CD8-positive, alpha-beta memory T cell (primary cell): ENCODE measurements at regions not wholly inside any gene's neighbourhood (a gene's known extent, or its start where the extent isn't known, plus 50 kb on each side); places are given as distances from the start of the nearest gene placed in this dataset.

Experiments used
- CTCF ChIA-PET: fragments of 350-600 bp; sonication (Branson Sonifier 250); formaldehyde crosslinking; loops from one replicate; lab custom pipeline; 2021; ENCODE audit warnings: antibody characterized with exemption; lab: Charles Lee
- POLR2A ChIA-PET: fragments of 350-600 bp; sonication (Branson Sonifier 250); formaldehyde crosslinking; loops from one replicate; lab custom pipeline; 2021; ENCODE audit warnings: antibody characterized with exemption; lab: Charles Lee
- DNase-seq, 5 donors: peaks; one replicate each; pipeline versions ENCODE4 v3.0.0 to v3.0.0-alpha.2; 2020 to 2022; ENCODE audit warnings: mixed read lengths in 1 of 5
- H3K27ac ChIP-seq: one replicate; pipeline ENCODE4 v1.7.0; 2013; ENCODE audit warnings: low read depth, mild to moderate bottlenecking, low read length, moderate library complexity
- H3K27me3 ChIP-seq: 2 replicates; pipeline ENCODE4 v1.7.0; 2013; ENCODE audit warnings: low read length, mild to moderate bottlenecking; ENCODE audit not compliant: insufficient read depth, poor library complexity, severe bottlenecking
- H3K36me3 ChIP-seq: 2 replicates; pipeline ENCODE4 v1.7.0; 2013; ENCODE audit warnings: mild to moderate bottlenecking, low read length, moderate library complexity; ENCODE audit not compliant: insufficient read depth
- H3K4me1 ChIP-seq: 2 replicates; pipeline ENCODE4 v1.7.0; 2013; ENCODE audit warnings: mild to moderate bottlenecking, low read length, moderate library complexity; ENCODE audit not compliant: insufficient read depth
- H3K4me3 ChIP-seq: 2 replicates; pipeline ENCODE4 v1.7.0; 2013; ENCODE audit warnings: mild to moderate bottlenecking, low read length
- H3K9me3 ChIP-seq: 2 replicates; pipeline ENCODE4 v1.7.0; 2013; ENCODE audit warnings: mild to moderate bottlenecking, low read length
- H3K27ac Mint-ChIP-seq, 8 donors: one replicate each; pipeline ENCODE4 v1.8.0; 2020 to 2021; ENCODE audit warnings: mixed read lengths in 8 of 8, mild to moderate bottlenecking in 6 of 8, inconsistent platforms in 3 of 8, moderate library complexity in 3 of 8
- H3K27me3 Mint-ChIP-seq, 2 donors: one replicate each; pipeline ENCODE4 v1.8.0; 2020 to 2021; ENCODE audit warnings: mixed read lengths in 2 of 2, mild to moderate bottlenecking in 1 of 2, moderate library complexity in 1 of 2
- H3K36me3 Mint-ChIP-seq, 3 donors: one replicate each; pipeline ENCODE4 v1.8.0; 2020 to 2021; ENCODE audit warnings: mixed read lengths in 3 of 3, inconsistent platforms in 1 of 3, mild to moderate bottlenecking in 1 of 3
- H3K4me1 Mint-ChIP-seq, 3 donors: one replicate each; pipeline ENCODE4 v1.8.0; 2020 to 2021; ENCODE audit warnings: mixed read lengths in 3 of 3, inconsistent platforms in 1 of 3, mild to moderate bottlenecking in 1 of 3
- H3K4me3 Mint-ChIP-seq, 7 donors: one replicate each; pipeline ENCODE4 v1.8.0; 2020 to 2021; ENCODE audit warnings: mixed read lengths in 7 of 7, mild to moderate bottlenecking in 6 of 7, moderate library complexity in 4 of 7, inconsistent platforms in 2 of 7
- H3K9me3 Mint-ChIP-seq, 5 donors: one replicate each; pipeline ENCODE4 v1.8.0; 2020 to 2022; ENCODE audit warnings: mixed read lengths in 5 of 5, mild to moderate bottlenecking in 3 of 5, moderate library complexity in 2 of 5, inconsistent platforms in 1 of 5

DNA sequence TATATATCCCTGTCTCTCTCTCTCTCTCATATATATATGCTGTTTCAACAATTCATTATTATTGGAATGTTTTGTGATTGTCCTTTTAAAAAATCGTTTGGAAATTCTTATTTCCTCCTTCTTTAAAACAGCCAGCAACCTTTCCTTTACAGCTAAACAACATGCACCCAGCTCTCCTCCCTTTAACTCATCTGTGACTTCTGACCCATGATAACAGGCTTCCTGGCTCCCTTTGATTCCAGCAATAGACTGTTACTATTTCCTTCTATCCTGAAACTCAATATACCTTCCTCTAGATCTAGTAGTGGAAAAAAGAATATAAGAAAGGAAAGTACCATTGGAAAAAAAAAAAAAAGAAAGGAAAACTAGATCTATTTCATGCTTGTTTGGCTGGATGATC, 254.7 kb upstream of the RGMB start:
- Histone ChIP-seq H3K36me3 (no peaks in the 10 kb centered on the region), H3K27me3 (no peaks in the 10 kb centered on the region), H3K4me3 (no peak overlapping the region), H3K4me1 (no peaks in the 10 kb centered on the region), H3K27ac (no peak overlapping the region), H3K9me3 (no peaks in the 10 kb centered on the region)
- no peak overlapping the region for H3K4me3 Mint-ChIP-seq
- ChIA-PET POLR2A (no interaction called here), CTCF (no interaction called here)
- no peaks in the 10 kb centered on the region for H3K9me3 Mint-ChIP-seq
- H3K27ac Mint-ChIP-seq, result no peak overlapping the region
- peaks cover 0 to 4% of the 10 kb centered on the region in 2 donors for H3K27me3 Mint-ChIP-seq
- no peak for DNase-seq
- no peaks in the 10 kb centered on the region for H3K36me3 Mint-ChIP-seq
- H3K4me1 Mint-ChIP-seq, result no peaks in the 10 kb centered on the region

DNA sequence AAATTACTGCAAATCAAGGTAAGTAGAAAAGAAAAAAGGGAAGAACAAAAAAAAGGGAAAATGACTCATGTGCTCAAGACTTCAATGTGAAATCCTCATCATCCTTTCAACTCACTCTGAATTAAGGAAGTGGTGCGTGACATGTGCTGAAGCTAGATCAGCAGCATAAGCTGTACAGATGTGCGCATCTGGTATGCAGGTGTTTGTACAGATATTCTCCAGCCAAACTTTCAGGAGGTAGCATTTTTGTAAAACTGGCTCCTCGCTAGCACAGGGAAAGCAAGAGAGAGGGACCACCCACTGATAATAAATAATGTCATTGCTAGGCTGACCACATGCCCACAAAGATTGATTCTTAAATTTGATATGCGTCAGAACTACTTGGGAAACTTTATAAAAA, 253.9 kb upstream of the RGMB start:
- Mint-ChIP-seq H3K4me3 (no peak overlapping the region), H3K27me3 (peaks cover 0 to 4% of the 10 kb centered on the region in 2 donors), H3K27ac (no peak overlapping the region), H3K4me1 (no peaks in the 10 kb centered on the region), H3K9me3 (no peaks in the 10 kb centered on the region), H3K36me3 (no peaks in the 10 kb centered on the region)
- CTCF ChIA-PET, result no interaction called here
- DNase-seq, result no peak
- Histone ChIP-seq H3K27me3 (no peaks in the 10 kb centered on the region), H3K27ac (no peak overlapping the region), H3K36me3 (no peaks in the 10 kb centered on the region), H3K9me3 (no peaks in the 10 kb centered on the region), H3K4me1 (no peaks in the 10 kb centered on the region), H3K4me3 (no peak overlapping the region)
- POLR2A ChIA-PET, result no interaction called here

DNA sequence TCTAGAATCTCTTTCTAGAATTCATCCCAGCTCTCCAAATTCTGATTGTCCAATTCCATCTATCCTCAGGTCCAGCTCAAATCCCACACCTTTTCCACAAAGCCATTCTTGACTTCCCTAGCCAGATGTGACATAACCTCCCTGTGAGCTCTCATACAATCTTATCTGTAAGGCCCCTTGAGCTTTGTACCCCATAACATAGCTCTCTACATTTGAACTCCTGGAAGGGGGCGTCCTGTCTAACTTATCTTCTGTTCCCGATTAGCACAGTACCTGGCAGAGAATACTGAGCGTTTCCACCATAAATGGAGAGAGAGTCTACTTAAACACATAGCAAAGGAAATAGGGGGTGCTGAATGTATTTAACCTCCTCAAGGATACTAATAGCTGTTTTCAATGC, 251.6 kb upstream of the RGMB start:
- Mint-ChIP-seq H3K9me3 (no peaks in the 10 kb centered on the region), H3K27me3 (peaks cover 0 to 1% of the 10 kb centered on the region in 2 donors), H3K4me1 (no peaks in the 10 kb centered on the region), H3K36me3 (no peaks in the 10 kb centered on the region), H3K27ac (no peak overlapping the region), H3K4me3 (no peak overlapping the region)
- no peaks in the 10 kb centered on the region for H3K36me3 ChIP-seq
- no peak for DNase-seq
- POLR2A ChIA-PET, result no interaction called here
- H3K27ac ChIP-seq, result no peak overlapping the region
- H3K27me3 ChIP-seq, result no peaks in the 10 kb centered on the region
- no peaks in the 10 kb centered on the region for H3K4me1 ChIP-seq
- no peak overlapping the region for H3K4me3 ChIP-seq
- no peaks in the 10 kb centered on the region for H3K9me3 ChIP-seq
- CTCF ChIA-PET, result no interaction called here

DNA sequence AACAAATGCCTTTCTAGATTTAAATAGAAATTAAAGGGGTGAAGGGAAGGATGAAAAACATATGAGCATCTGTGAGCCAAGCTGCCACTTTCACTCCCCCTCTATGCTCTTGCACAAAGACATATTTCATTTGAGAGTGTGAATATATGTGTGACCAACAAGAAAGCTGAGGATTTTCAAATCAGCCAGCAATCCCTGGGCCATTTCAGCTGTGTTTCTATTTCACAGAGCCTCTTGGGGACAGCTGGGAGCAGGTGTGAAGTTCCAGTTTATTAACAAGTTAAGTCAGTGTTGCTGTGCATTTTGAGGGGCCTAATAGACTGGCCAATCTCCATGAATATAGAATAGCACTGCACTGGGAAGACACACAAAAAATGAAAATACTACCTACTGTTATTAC, 248.7 kb upstream of the RGMB start:
- Mint-ChIP-seq H3K4me1 (no peaks in the 10 kb centered on the region), H3K27me3 (peaks cover 0 to 1% of the 10 kb centered on the region in 2 donors), H3K36me3 (no peaks in the 10 kb centered on the region), H3K9me3 (no peaks in the 10 kb centered on the region), H3K4me3 (no peak overlapping the region), H3K27ac (no peak overlapping the region)
- Histone ChIP-seq H3K27ac (no peak overlapping the region), H3K4me1 (no peaks in the 10 kb centered on the region), H3K4me3 (no peak overlapping the region), H3K27me3 (no peaks in the 10 kb centered on the region), H3K9me3 (no peaks in the 10 kb centered on the region), H3K36me3 (no peaks in the 10 kb centered on the region)
- no peak for DNase-seq
- ChIA-PET CTCF (no interaction called here), POLR2A (no interaction called here)

DNA sequence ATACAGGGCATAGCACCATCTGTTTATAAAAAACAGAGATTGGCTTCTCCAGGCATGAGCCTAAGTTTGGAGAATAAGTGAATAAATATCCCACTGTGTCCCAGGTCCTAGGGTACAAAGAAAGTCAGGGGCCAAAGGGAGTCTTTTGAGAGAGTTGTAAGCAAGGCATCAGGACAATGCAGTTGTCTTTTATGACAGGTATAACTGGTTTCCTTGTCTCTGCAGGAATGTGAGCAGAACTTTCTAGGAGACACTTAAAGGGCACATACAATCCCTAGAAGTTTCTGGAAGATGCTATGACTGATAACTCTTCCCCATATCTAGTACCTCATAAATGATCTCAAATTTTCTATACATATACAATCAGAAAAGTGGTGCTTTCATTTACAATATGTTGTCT, 245.6 kb upstream of the RGMB start:
- no peaks in the 10 kb centered on the region for H3K36me3 Mint-ChIP-seq
- H3K4me3 ChIP-seq, result no peak overlapping the region
- no peak overlapping the region for H3K4me3 Mint-ChIP-seq
- H3K27me3 ChIP-seq, result no peaks in the 10 kb centered on the region
- no peak overlapping the region for H3K27ac Mint-ChIP-seq
- no peaks in the 10 kb centered on the region for H3K9me3 ChIP-seq
- DNase-seq, result no peak
- POLR2A ChIA-PET, result no interaction called here
- H3K9me3 Mint-ChIP-seq, result peaks cover 0 to 4% (median 0%) of the 10 kb centered on the region in 5 donors
- H3K27ac ChIP-seq, result no peak overlapping the region
- H3K4me1 Mint-ChIP-seq, result no peaks in the 10 kb centered on the region
- H3K27me3 Mint-ChIP-seq, result peaks cover 0 to 1% of the 10 kb centered on the region in 2 donors
- no peaks in the 10 kb centered on the region for H3K36me3 ChIP-seq
- no peaks in the 10 kb centered on the region for H3K4me1 ChIP-seq
- CTCF ChIA-PET, result no interaction called here

- no peaks in the 10 kb centered on the region for H3K27me3 Mint-ChIP-seq
- Histone ChIP-seq H3K4me1 (no peaks in the 10 kb centered on the region), H3K36me3 (no peaks in the 10 kb centered on the region), H3K4me3 (no peak overlapping the region), H3K9me3 (no peaks in the 10 kb centered on the region), H3K27ac (no peak overlapping the region), H3K27me3 (no peaks in the 10 kb centered on the region)
- H3K4me1 Mint-ChIP-seq, result no peaks in the 10 kb centered on the region
- no peak overlapping the region for H3K4me3 Mint-ChIP-seq
- peaks cover 0 to 4% (median 0%) of the 10 kb centered on the region in 5 donors for H3K9me3 Mint-ChIP-seq
- H3K36me3 Mint-ChIP-seq, result no peaks in the 10 kb centered on the region
- POLR2A ChIA-PET, result no interaction called here
- H3K27ac Mint-ChIP-seq, result no peak overlapping the region
- DNase-seq, result no peak
- CTCF ChIA-PET, result no interaction called here
Observed at GRCh38 chr5:98529321-98529720, 244.1 kb upstream of the RGMB start.

DNA sequence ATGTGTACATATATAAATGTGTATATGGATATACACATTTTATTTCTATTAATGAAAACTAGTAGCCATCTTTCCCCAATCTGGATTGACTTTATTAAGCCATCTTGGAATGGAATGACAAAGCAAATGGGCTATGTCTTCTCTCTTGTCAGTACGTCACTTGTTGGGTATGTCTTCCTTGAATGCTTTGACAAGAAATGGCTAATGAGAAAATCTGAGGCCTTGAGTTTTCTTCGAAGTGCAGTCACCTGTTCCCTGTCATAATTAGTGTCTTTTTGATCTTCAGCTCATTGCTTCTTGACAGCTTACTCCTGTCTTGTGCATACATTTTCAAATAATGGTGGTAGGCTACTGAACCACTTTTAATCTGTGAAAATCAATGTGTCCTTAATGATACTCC, 243.2 kb upstream of the RGMB start:
- Histone ChIP-seq H3K4me1 (no peaks in the 10 kb centered on the region), H3K27me3 (no peaks in the 10 kb centered on the region), H3K4me3 (no peak overlapping the region), H3K27ac (no peak overlapping the region), H3K36me3 (no peaks in the 10 kb centered on the region), H3K9me3 (no peaks in the 10 kb centered on the region)
- Mint-ChIP-seq H3K4me1 (no peaks in the 10 kb centered on the region), H3K36me3 (no peaks in the 10 kb centered on the region), H3K27ac (no peak overlapping the region), H3K9me3 (peaks cover 0 to 7% (median 0%) of the 10 kb centered on the region in 5 donors), H3K4me3 (no peak overlapping the region), H3K27me3 (no peaks in the 10 kb centered on the region)
- POLR2A ChIA-PET, result no interaction called here
- DNase-seq, result no peak
- CTCF ChIA-PET, result no interaction called here

- no peaks in the 10 kb centered on the region for H3K27me3 ChIP-seq
- no peaks in the 10 kb centered on the region for H3K9me3 ChIP-seq
- no peaks in the 10 kb centered on the region for H3K27me3 Mint-ChIP-seq
- no peaks in the 10 kb centered on the region for H3K4me1 Mint-ChIP-seq
- H3K4me3 Mint-ChIP-seq, result no peak overlapping the region
- no peaks in the 10 kb centered on the region for H3K36me3 Mint-ChIP-seq
- peaks cover 2 to 11% (median 7%) of the 10 kb centered on the region in 5 donors for H3K9me3 Mint-ChIP-seq
- H3K4me1 ChIP-seq, result no peaks in the 10 kb centered on the region
- no peak overlapping the region for H3K27ac ChIP-seq
- H3K4me3 ChIP-seq, result no peak overlapping the region
- ChIA-PET CTCF (no interaction called here), POLR2A (no interaction called here)
- H3K36me3 ChIP-seq, result no peaks in the 10 kb centered on the region
- no peak for DNase-seq
- H3K27ac Mint-ChIP-seq, result no peak overlapping the region
Observed at GRCh38 chr5:98535901-98536300, 237.6 kb upstream of the RGMB start.

DNA sequence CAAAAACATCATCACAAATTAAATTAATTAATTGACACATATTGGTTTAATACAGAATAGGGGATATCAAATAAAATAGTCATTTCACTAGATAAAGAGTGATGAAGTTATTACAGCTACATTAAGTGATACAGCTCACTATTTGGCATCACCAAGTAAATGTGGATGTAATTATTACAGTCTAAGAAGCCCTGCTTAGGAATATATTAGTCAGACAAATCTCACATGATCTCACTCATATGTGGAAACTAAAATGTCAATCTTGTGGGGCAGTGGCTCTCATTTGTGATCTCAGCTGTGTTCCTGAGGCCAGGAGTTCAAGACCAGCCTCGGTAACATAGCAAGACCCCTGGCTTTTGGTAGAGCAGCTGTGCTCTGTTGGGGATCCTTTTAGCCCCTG, 233.4 kb upstream of the RGMB start:
- H3K27me3 Mint-ChIP-seq, result no peaks in the 10 kb centered on the region
- H3K27me3 ChIP-seq, result no peaks in the 10 kb centered on the region
- ChIA-PET CTCF (no interaction called here), POLR2A (no interaction called here)
- peaks cover 7 to 23% (median 21%) of the 10 kb centered on the region in 5 donors for H3K9me3 Mint-ChIP-seq
- H3K4me1 Mint-ChIP-seq, result no peaks in the 10 kb centered on the region
- no peak overlapping the region for H3K27ac ChIP-seq
- DNase-seq, result no peak
- H3K4me1 ChIP-seq, result no peaks in the 10 kb centered on the region
- H3K9me3 ChIP-seq, result no peaks in the 10 kb centered on the region
- no peak overlapping the region for H3K4me3 ChIP-seq
- H3K36me3 ChIP-seq, result no peaks in the 10 kb centered on the region
- no peaks in the 10 kb centered on the region for H3K36me3 Mint-ChIP-seq
- H3K4me3 Mint-ChIP-seq, result no peak overlapping the region
- H3K27ac Mint-ChIP-seq, result no peak overlapping the region
